ENCODE measurements at regions not wholly inside any gene's neighbourhood (a gene's known extent, or its start where the extent isn't known, plus 50 kb on each side); places are given as distances from the start of the nearest gene placed in this dataset.

- FAIRE-seq: no peak
- no TSS peak for BruUV-seq (replicated peaks)
Observed at GRCh38 chr1:34280509-34280908, 103.8 kb downstream of the C1orf94 start.

More at GRCh38 chr1:34280509-34280908, 103.8 kb downstream of the C1orf94 start:
- no peak overlapping the region for H3K9ac ChIP-seq (replicated peaks; ENCODE audit: extremely low read depth, insufficient read depth, low read length)
- no peak overlapping the region for H3K4me2 ChIP-seq (ENCODE audit: insufficient read depth, low read length)
- H3K79me2 ChIP-seq (ENCODE audit: control insufficient read depth, insufficient read depth, low read length): no peaks in the 10 kb centered on the region
- no peaks in the 10 kb centered on the region for H3K27me3 ChIP-seq (ENCODE audit: control insufficient read depth in 2 of 2, insufficient read depth in 2 of 2, low read length in 2 of 2)
- no peaks in the 10 kb centered on the region for H4K20me1 ChIP-seq (replicated peaks; ENCODE audit: control insufficient read depth, extremely low read depth, insufficient read depth, low read length)
- H2AFZ ChIP-seq (ENCODE audit: low read depth, low read length): no peak overlapping the region
- TF ChIP-seq MYC (IDR thresholded peaks at IDR 0.05; ENCODE audit: low read depth, low read length) (no peak), FOS (IDR thresholded peaks at IDR 0.05; ENCODE audit: borderline replicate concordance, insufficient read depth, low read length) (no peak), JUN (IDR thresholded peaks at IDR 0.05; ENCODE audit: borderline replicate concordance, insufficient read depth, insufficient read length, low read depth) (no peak), POLR2A (IDR thresholded peaks at IDR 0.05; ENCODE audit: low read depth, low read length) (no peak), EZH2 (IDR thresholded peaks at IDR 0.05; ENCODE audit: borderline replicate concordance, low read depth, low read length, severe bottlenecking) (no peak), GATA2 (IDR thresholded peaks at IDR 0.05; ENCODE audit: insufficient read depth, insufficient read length, low read depth, low read length) (no peak), MAX (IDR thresholded peaks at IDR 0.05; ENCODE audit: insufficient read depth, insufficient read length) (no peak), POLR2AphosphoS5 (IDR thresholded peaks at IDR 0.05; ENCODE audit: insufficient read depth, low read depth, low read length) (no peak), CTCF (IDR thresholded peaks at IDR 0.05; ENCODE audit: extremely low read depth in 1 of 2, insufficient read depth in 1 of 2, low read depth in 1 of 2, low read length in 2 of 2) (no peak)
- H3K9me3 ChIP-seq (replicated peaks; ENCODE audit: control insufficient read depth, insufficient read depth, low read length): no peaks in the 10 kb centered on the region
- H3K36me3 ChIP-seq (ENCODE audit: control insufficient read depth in 2 of 2, extremely low read depth in 1 of 2, insufficient read depth in 2 of 2, low read length in 2 of 2): no peaks in the 10 kb centered on the region
- ChIA-PET CTCF (no interaction called here), POLR2A (no interaction called here)
- H3K27ac ChIP-seq (ENCODE audit: insufficient read depth, low read depth, low read length): no peak overlapping the region
- intact Hi-C loops (cut with micrococcal nuclease) (no loop called here), dilution Hi-C loops (cut with MboI; ENCODE audit: extremely low pct_ligation_motif_present, low sequenced_read_pairs) (no loop called here)
- H3K9me1 ChIP-seq (replicated peaks; ENCODE audit: control insufficient read depth, extremely low read depth, insufficient read depth, low read length): no peaks in the 10 kb centered on the region
- no peaks in the 10 kb centered on the region for H3K4me1 ChIP-seq (ENCODE audit: control insufficient read depth, extremely low read depth, insufficient read depth, low read length)
- DNase-seq (ENCODE audit: low read depth, low spot score): no peak
- H3K4me3 ChIP-seq (replicated peaks in 1 of 3; ENCODE audit: insufficient read depth in 1 of 3, low read depth in 1 of 3, low read length in 3 of 3): no peak overlapping the region

All from endothelial cell of umbilical vein (primary cell).